Activated CD8-positive, alpha-beta T cell treated with anti-CD3 and anti-CD28 coated beads, Interleukin-2, amount 10 ng/mL, durations not matched to agents 7 days and 5 days (primary cell): ENCODE measurements at regions not wholly inside any gene's neighbourhood (a gene's known extent, or its start where the extent isn't known, plus 50 kb on each side); places are given as distances from the start of the nearest gene placed in this dataset.
"Not testable (repeated sequence)": the region's sequence is repeated elsewhere in the genome, so short reads cannot be mapped to it uniquely, and the experiment has no call there.

Source experiments
- ATAC-seq: fragments of 150-1000 bp; cut with Tn5 transposase; one replicate; pipeline ENCODE4 v1.10.0; 2021; ENCODE audit warnings: moderate library complexity
- CTCF ChIA-PET: fragments of 350-600 bp; sonication (Branson Sonifier 250); formaldehyde crosslinking; loops from one replicate; lab custom pipeline; 2021; ENCODE audit warnings: antibody characterized with exemption; lab: Charles Lee
- POLR2A ChIA-PET: fragments of 350-600 bp; sonication (Branson Sonifier 250); formaldehyde crosslinking; loops from one replicate; lab custom pipeline; 2021; ENCODE audit warnings: antibody characterized with exemption; lab: Charles Lee
- DNase-seq: peaks from one replicate; pipeline ENCODE4 v3.0.0-alpha.2; 2020
- H3K27ac Mint-ChIP-seq: one replicate; pipeline ENCODE4 v1.8.0; 2021; ENCODE audit warnings: mild to moderate bottlenecking, mixed read lengths
- H3K27me3 Mint-ChIP-seq: one replicate; pipeline ENCODE4 v1.8.0; 2021; ENCODE audit warnings: low read depth, mixed read lengths
- H3K36me3 Mint-ChIP-seq: one replicate; pipeline ENCODE4 v1.8.0; 2021; ENCODE audit warnings: low read depth, mixed read lengths
- H3K4me1 Mint-ChIP-seq: one replicate; pipeline ENCODE4 v1.8.0; 2021; ENCODE audit warnings: low read depth, mixed read lengths
- H3K4me3 Mint-ChIP-seq: one replicate; pipeline ENCODE4 v1.8.0; 2021; ENCODE audit warnings: mild to moderate bottlenecking, mixed read lengths
- H3K9me3 Mint-ChIP-seq: one replicate; pipeline ENCODE4 v1.8.0; 2022; ENCODE audit warnings: mixed read lengths; ENCODE audit not compliant: insufficient read depth

- CTCF ChIA-PET: no interaction called here
- H3K36me3 Mint-ChIP-seq: no peaks in the 10 kb centered on the region
- H3K27ac Mint-ChIP-seq: no peak overlapping the region
- ATAC-seq: no peak
- no peak for DNase-seq
- no peaks in the 10 kb centered on the region for H3K9me3 Mint-ChIP-seq
- no peaks in the 10 kb centered on the region for H3K4me1 Mint-ChIP-seq
- no peak overlapping the region for H3K4me3 Mint-ChIP-seq
- H3K27me3 Mint-ChIP-seq: no peaks in the 10 kb centered on the region
- POLR2A ChIA-PET: no interaction called here
These were observed 205.5 kb upstream of the FSHR start for GRCh38 chr2:49359721-49360406.

- H3K27me3 Mint-ChIP-seq: no peaks in the 10 kb centered on the region
- no peak overlapping the region for H3K4me3 Mint-ChIP-seq
- POLR2A ChIA-PET: no interaction called here
- H3K4me1 Mint-ChIP-seq: no peaks in the 10 kb centered on the region
- no peak for DNase-seq
- CTCF ChIA-PET: no interaction called here
- no peaks in the 10 kb centered on the region for H3K9me3 Mint-ChIP-seq
- H3K27ac Mint-ChIP-seq: no peak overlapping the region
- ATAC-seq: no peak
- no peaks in the 10 kb centered on the region for H3K36me3 Mint-ChIP-seq
These were observed 201.3 kb upstream of the FSHR start for GRCh38 chr2:49355611-49356010.

GRCh38 chr2:49351560-49351959 lies 197.2 kb upstream of the FSHR start:
- ChIA-PET CTCF (no interaction called here), POLR2A (no interaction called here)
- Mint-ChIP-seq H3K4me1 (no peaks in the 10 kb centered on the region), H3K27ac (no peak overlapping the region), H3K27me3 (no peaks in the 10 kb centered on the region), H3K4me3 (no peak overlapping the region), H3K36me3 (no peaks in the 10 kb centered on the region), H3K9me3 (no peaks in the 10 kb centered on the region)
- DNase-seq (no peak), ATAC-seq (no peak)

GRCh38 chr2:49343638-49344037 lies 189.3 kb upstream of the FSHR start:
- no peak for ATAC-seq
- H3K36me3 Mint-ChIP-seq: no peaks in the 10 kb centered on the region
- no peak for DNase-seq
- H3K4me3 Mint-ChIP-seq: no peak overlapping the region
- no peaks in the 10 kb centered on the region for H3K27me3 Mint-ChIP-seq
- no peaks in the 10 kb centered on the region for H3K4me1 Mint-ChIP-seq
- H3K9me3 Mint-ChIP-seq: no peaks in the 10 kb centered on the region
- POLR2A ChIA-PET: no interaction called here
- no peak overlapping the region for H3K27ac Mint-ChIP-seq
- CTCF ChIA-PET: no interaction called here

DNA sequence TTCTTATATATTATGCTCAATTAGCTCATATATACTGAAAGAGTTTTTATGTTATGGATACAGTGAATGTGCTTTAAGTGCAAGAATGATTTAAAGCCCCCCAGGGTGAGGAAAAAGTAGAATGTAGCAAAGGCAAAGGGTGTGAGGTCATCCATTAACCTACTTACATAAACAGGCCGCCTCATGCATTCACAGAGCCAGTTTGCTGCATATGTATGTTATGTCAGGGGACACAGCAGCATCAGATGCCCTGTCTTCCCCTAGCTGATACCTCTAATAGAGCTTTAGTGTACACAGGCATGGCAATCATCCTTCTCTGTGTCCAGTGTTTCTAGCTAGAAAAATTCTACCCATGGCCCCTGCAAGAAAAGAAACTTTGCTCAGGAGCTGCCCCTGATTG lies 187.8 kb upstream of the FSHR start:
- CTCF ChIA-PET: no interaction called here
- no peak overlapping the region for H3K27ac Mint-ChIP-seq
- no peaks in the 10 kb centered on the region for H3K36me3 Mint-ChIP-seq
- no peaks in the 10 kb centered on the region for H3K4me1 Mint-ChIP-seq
- ATAC-seq (no peak), DNase-seq (no peak)
- no peaks in the 10 kb centered on the region for H3K27me3 Mint-ChIP-seq
- H3K9me3 Mint-ChIP-seq: no peaks in the 10 kb centered on the region
- POLR2A ChIA-PET: no interaction called here
- H3K4me3 Mint-ChIP-seq: no peak overlapping the region

DNA sequence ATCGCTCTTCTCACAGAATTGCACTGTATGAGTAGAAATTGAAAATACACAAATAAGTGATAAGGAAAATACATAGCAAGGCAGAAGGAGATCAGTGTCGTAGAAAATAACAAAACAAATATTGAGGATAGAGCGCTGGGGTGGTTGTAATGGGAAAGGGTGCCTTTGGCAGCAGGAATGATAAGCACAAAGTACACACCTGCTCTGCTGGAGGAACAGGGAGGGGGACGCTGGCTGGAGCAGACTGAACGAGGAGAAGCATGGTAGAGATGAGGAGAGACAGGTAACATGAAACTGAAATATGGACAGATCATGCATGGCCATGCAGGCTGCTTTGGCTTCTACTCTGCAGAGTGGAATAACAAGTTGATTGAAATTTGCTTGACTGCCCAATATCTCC lies 181.2 kb upstream of the FSHR start:
- ATAC-seq: no peak
- no peaks in the 10 kb centered on the region for H3K27me3 Mint-ChIP-seq
- no peaks in the 10 kb centered on the region for H3K36me3 Mint-ChIP-seq
- ChIA-PET POLR2A (no interaction called here), CTCF (no interaction called here)
- H3K27ac Mint-ChIP-seq: no peak overlapping the region
- no peaks in the 10 kb centered on the region for H3K9me3 Mint-ChIP-seq
- no peak overlapping the region for H3K4me3 Mint-ChIP-seq
- no peaks in the 10 kb centered on the region for H3K4me1 Mint-ChIP-seq
- DNase-seq: no peak

DNA sequence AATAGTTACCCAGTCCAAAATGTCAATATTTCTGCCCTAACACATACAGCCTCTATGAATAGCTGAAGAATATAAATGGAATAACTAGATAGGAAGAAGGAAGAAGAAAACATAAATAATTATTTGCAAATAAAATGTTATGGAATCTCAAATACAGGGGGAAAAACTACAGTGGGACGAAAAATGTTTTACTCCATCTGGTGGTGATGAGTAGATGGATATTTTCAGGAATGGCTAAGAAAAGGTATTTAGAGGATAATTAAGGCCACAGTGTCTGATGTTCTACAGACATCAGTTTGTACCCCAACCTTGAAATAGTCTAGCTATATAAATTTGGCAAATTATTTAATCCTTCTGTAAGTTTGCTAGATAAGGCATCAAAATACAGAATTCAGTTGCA lies 178.1 kb upstream of the FSHR start:
- H3K27ac Mint-ChIP-seq: no peak overlapping the region
- CTCF ChIA-PET: no interaction called here
- no peaks in the 10 kb centered on the region for H3K36me3 Mint-ChIP-seq
- no peak for DNase-seq
- H3K9me3 Mint-ChIP-seq: no peaks in the 10 kb centered on the region
- no peaks in the 10 kb centered on the region for H3K4me1 Mint-ChIP-seq
- POLR2A ChIA-PET: no interaction called here
- H3K27me3 Mint-ChIP-seq: no peaks in the 10 kb centered on the region
- ATAC-seq: no peak
- no peak overlapping the region for H3K4me3 Mint-ChIP-seq

GRCh38 chr2:49318531-49318930 lies 164.2 kb upstream of the FSHR start:
- no peaks in the 10 kb centered on the region for H3K4me1 Mint-ChIP-seq
- POLR2A ChIA-PET: no interaction called here
- no peaks in the 10 kb centered on the region for H3K27me3 Mint-ChIP-seq
- no peak overlapping the region for H3K27ac Mint-ChIP-seq
- H3K36me3 Mint-ChIP-seq: no peaks in the 10 kb centered on the region
- no peak overlapping the region for H3K4me3 Mint-ChIP-seq
- no peak for DNase-seq
- ATAC-seq: no peak
- CTCF ChIA-PET: no interaction called here
- no peaks in the 10 kb centered on the region for H3K9me3 Mint-ChIP-seq

GRCh38 chr2:49309461-49309860 lies 155.1 kb upstream of the FSHR start:
- CTCF ChIA-PET: no interaction called here
- POLR2A ChIA-PET: no interaction called here
- DNase-seq: no peak

DNA sequence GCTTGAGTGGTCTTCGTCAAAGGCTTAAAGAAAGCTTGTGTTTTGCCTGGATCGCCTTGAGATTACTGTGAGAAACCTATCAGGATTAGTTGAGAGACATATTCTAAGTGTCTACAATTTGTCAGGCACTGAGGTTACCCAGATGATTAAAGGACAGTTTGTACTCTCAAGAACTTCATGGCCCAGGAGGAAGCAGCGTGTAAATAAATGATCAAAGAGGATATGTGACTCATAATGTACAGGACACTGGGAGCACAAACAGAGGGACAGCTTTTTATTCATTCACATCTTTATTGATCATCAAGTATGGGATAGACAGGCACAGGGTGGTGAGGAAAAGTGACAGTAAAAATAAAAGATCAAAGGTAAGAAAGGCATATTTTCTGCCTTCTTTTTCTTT lies 152.6 kb upstream of the FSHR start:
- ChIA-PET POLR2A (no interaction called here), CTCF (no interaction called here)
- H3K4me1 Mint-ChIP-seq: no peaks in the 10 kb centered on the region
- no peak for ATAC-seq
- H3K36me3 Mint-ChIP-seq: no peaks in the 10 kb centered on the region
- peaks cover 7% of the 10 kb centered on the region for H3K9me3 Mint-ChIP-seq
- no peak for DNase-seq
- no peaks in the 10 kb centered on the region for H3K27me3 Mint-ChIP-seq
- H3K27ac Mint-ChIP-seq: no peak overlapping the region
- H3K4me3 Mint-ChIP-seq: no peak overlapping the region

More at GRCh38 chr2:49309461-49309860, 155.1 kb upstream of the FSHR start:
- ATAC-seq: no peak
- Mint-ChIP-seq H3K36me3 (no peaks in the 10 kb centered on the region), H3K4me3 (no peak overlapping the region), H3K4me1 (no peaks in the 10 kb centered on the region), H3K9me3 (peaks cover 6% of the 10 kb centered on the region), H3K27ac (no peak overlapping the region), H3K27me3 (no peaks in the 10 kb centered on the region)

GRCh38 chr2:49298693-49299092 lies 144.4 kb upstream of the FSHR start:
- H3K4me1 Mint-ChIP-seq, H3K36me3 Mint-ChIP-seq, H3K9me3 Mint-ChIP-seq, H3K27me3 Mint-ChIP-seq, H3K27ac Mint-ChIP-seq, CTCF ChIA-PET, DNase-seq, POLR2A ChIA-PET, H3K4me3 Mint-ChIP-seq, ATAC-seq: not testable (repeated sequence)

DNA sequence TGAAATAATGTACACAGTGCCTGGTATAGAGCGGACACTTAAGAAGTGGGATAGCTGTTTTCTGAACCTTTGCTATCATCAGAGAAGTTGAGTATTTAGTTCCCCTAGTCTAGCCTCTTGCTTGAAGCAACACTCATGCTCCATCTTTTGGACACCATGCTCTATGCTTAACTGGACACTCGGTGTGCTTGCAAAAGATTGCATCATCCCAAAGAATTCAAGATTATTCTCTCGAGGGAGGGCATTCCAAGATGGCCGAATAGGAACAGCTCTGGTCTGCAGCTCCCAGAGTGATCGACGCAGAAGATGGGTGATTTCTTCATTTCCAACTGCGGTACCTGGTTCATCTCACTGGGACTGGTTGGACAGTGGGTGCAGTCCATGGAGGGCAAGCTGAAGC lies 143.9 kb upstream of the FSHR start:
- CTCF ChIA-PET: no interaction called here
- DNase-seq (no peak), ATAC-seq (no peak)
- Mint-ChIP-seq H3K27ac (no peak overlapping the region), H3K9me3 (no peaks in the 10 kb centered on the region), H3K36me3 (no peaks in the 10 kb centered on the region), H3K4me1 (no peaks in the 10 kb centered on the region), H3K4me3 (no peak overlapping the region), H3K27me3 (no peaks in the 10 kb centered on the region)
- POLR2A ChIA-PET: no interaction called here
